Mammary epithelial cell (primary cell): ENCODE measurements at regions not wholly inside any gene's neighbourhood (a gene's known extent, or its start where the extent isn't known, plus 50 kb on each side); places are given as distances from the start of the nearest gene placed in this dataset.

Source experiments
- EZH2 ChIP-seq: IDR thresholded peaks from 2 replicates; pipeline ENCODE4 v1.6.1; 2012; ENCODE audit warnings: low read length, inconsistent platforms, borderline replicate concordance
- TF ChIP-seq, protein P1 (sequence below), 2 donors: IDR thresholded peaks in 1 of 2; conservative IDR thresholded peaks in 1 of 2; 2 replicates each; pipeline ENCODE4 v1.5.1; 2011 to 2012; ENCODE audit warnings: inconsistent platforms in 2 of 2, low read length in 2 of 2, mild to moderate bottlenecking in 2 of 2, control low read depth in 1 of 2, low read depth in 1 of 2; ENCODE audit not compliant: insufficient read depth in 1 of 2; ENCODE audit errors: extremely low read depth in 1 of 2

DNA sequence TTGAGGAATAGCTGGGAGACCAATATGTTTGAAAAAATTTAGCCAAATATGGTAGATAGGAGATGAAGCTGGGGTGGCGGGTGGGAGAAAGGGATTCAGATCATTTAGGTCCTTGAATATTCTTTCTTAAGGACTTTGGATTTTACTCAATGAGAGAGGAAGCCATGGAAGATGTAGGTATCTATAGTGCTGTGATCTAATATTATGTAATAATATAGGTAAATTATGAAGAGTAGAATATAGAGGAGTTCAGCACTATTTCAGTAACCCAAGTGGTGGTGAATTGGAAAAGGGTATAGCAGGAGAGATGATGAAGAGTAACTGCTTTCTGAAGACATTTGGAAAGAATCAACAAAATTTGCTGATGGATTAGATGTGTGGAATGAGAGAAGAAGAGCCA is 417.6 kb downstream of the UTRN start:
- TF ChIP-seq, protein P1, sequence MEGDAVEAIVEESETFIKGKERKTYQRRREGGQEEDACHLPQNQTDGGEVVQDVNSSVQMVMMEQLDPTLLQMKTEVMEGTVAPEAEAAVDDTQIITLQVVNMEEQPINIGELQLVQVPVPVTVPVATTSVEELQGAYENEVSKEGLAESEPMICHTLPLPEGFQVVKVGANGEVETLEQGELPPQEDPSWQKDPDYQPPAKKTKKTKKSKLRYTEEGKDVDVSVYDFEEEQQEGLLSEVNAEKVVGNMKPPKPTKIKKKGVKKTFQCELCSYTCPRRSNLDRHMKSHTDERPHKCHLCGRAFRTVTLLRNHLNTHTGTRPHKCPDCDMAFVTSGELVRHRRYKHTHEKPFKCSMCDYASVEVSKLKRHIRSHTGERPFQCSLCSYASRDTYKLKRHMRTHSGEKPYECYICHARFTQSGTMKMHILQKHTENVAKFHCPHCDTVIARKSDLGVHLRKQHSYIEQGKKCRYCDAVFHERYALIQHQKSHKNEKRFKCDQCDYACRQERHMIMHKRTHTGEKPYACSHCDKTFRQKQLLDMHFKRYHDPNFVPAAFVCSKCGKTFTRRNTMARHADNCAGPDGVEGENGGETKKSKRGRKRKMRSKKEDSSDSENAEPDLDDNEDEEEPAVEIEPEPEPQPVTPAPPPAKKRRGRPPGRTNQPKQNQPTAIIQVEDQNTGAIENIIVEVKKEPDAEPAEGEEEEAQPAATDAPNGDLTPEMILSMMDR (conservative IDR thresholded peaks at IDR 0.05 in 1 of 2, IDR thresholded peaks at IDR 0.05 in 1 of 2; ENCODE audit: extremely low read depth in 1 of 2, insufficient read depth in 1 of 2, low read depth in 1 of 2, low read length in 2 of 2) = no peak
- TF ChIP-seq EZH2 = no peak
